ENCODE measurements at regions not wholly inside any gene's neighbourhood (a gene's known extent, or its start where the extent isn't known, plus 50 kb on each side); places are given as distances from the start of the nearest gene placed in this dataset.
"Not testable (repeated sequence)": the region's sequence is repeated elsewhere in the genome, so short reads cannot be mapped to it uniquely, and the experiment has no call there.

DNA sequence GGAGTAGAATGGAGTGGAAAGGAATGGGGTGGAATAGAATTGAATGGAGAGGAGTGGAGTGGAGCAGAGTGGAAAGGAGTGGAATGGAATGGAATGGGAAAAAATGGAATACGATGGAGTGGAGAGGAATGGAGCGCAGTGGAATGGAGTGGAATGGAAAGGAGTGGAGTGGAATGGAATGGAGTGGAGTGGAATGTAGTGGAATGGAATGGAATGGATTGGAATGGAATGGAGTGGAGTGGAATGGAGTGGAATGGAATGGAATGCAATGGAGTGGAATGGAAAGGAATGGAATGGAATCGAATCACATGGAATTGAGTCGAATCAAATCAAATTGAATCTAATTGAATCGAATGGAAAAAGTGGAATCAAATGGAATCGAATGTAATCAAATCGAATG, 1016.1 kb downstream of the CDY1 start:
- DNase-seq (ENCODE audit: low read depth in 4 of 4, low spot score in 2 of 4): no peak

- DNase-seq (ENCODE audit: low read depth in 4 of 4, low spot score in 2 of 4): not testable (repeated sequence)
These were observed 1023.9 kb downstream of the CDY1 start for GRCh38 chrY:26645856-26646255.

GRCh38 chrY:26648240-26648639, 1026.3 kb downstream of the CDY1 start:
- not testable (repeated sequence) for DNase-seq (ENCODE audit: low read depth in 4 of 4, low spot score in 2 of 4)

- not testable (repeated sequence) for DNase-seq (ENCODE audit: low read depth in 4 of 4, low spot score in 2 of 4)
These were observed 1042.3 kb downstream of the CDY1 start for GRCh38 chrY:26664245-26664644.

GRCh38 chrY:26666691-26667090, 1044.8 kb downstream of the CDY1 start:
- not testable (repeated sequence) for DNase-seq (ENCODE audit: low read depth in 4 of 4, low spot score in 2 of 4)

GRCh38 chrY:26669243-26669642, 1047.3 kb downstream of the CDY1 start:
- DNase-seq (ENCODE audit: low read depth in 4 of 4, low spot score in 2 of 4): not testable (repeated sequence)

GRCh38 chrY:26670360-26670871, 1048.5 kb downstream of the CDY1 start:
- DNase-seq (ENCODE audit: low read depth in 4 of 4, low spot score in 2 of 4): not testable (repeated sequence)

GRCh38 chrY:26670881-26671879, 1049.3 kb downstream of the CDY1 start:
- peak in 1 of 4 donors; percentile 3 for DNase-seq (ENCODE audit: low read depth in 4 of 4, low spot score in 2 of 4)

Measured in left renal cortex interstitium (tissue), 4 donors.